HG02642 (cell line): ENCODE measurements at regions not wholly inside any gene's neighbourhood (a gene's known extent, or its start where the extent isn't known, plus 50 kb on each side); places are given as distances from the start of the nearest gene placed in this dataset.

Experiments used
- ATAC-seq: cut with Tn5 transposase; IDR thresholded peaks from one replicate; pipeline ENCODE4 v1.9.1; 2021; ENCODE audit warnings: mild to moderate bottlenecking; ENCODE audit not compliant: unreplicated experiment, poor library complexity

- ATAC-seq: no peak
Observed at GRCh38 chr11:128282053-128282452, 305.3 kb downstream of the ETS1 start.

GRCh38 chr11:128279866-128280265 lies 307.5 kb downstream of the ETS1 start:
- ATAC-seq: no peak

GRCh38 chr11:128273736-128274135 lies 313.6 kb downstream of the ETS1 start:
- no peak for ATAC-seq

- no peak for ATAC-seq
Observed at GRCh38 chr11:128271401-128271800, 316.0 kb downstream of the ETS1 start.

- ATAC-seq: no peak
Observed at GRCh38 chr11:128269466-128269865, 317.9 kb downstream of the ETS1 start.

GRCh38 chr11:128266893-128267292 lies 320.5 kb downstream of the ETS1 start:
- ATAC-seq: no peak

- no peak for ATAC-seq
Observed at GRCh38 chr11:128262463-128263345, 324.7 kb downstream of the ETS1 start.

GRCh38 chr11:128261011-128261421 lies 326.3 kb downstream of the ETS1 start:
- no peak for ATAC-seq

GRCh38 chr11:128260398-128260797 lies 327.0 kb downstream of the ETS1 start:
- no peak for ATAC-seq

- no peak for ATAC-seq
Observed at GRCh38 chr11:128259816-128260215, 327.5 kb downstream of the ETS1 start.

GRCh38 chr11:128254941-128255340 lies 332.4 kb downstream of the ETS1 start:
- ATAC-seq: no peak

GRCh38 chr11:128251140-128251539 lies 336.2 kb downstream of the ETS1 start:
- no peak for ATAC-seq

- ATAC-seq: no peak
Observed at GRCh38 chr11:128250482-128250881, 336.9 kb downstream of the ETS1 start.

GRCh38 chr11:128246810-128247594 lies 340.4 kb downstream of the ETS1 start:
- no peak for ATAC-seq

- ATAC-seq: no peak
Observed at GRCh38 chr11:128246364-128246801, 341.0 kb downstream of the ETS1 start.

GRCh38 chr11:128244871-128245270 lies 342.5 kb downstream of the ETS1 start:
- no peak for ATAC-seq

GRCh38 chr11:128242451-128242850 lies 344.9 kb downstream of the ETS1 start:
- no peak for ATAC-seq

- no peak for ATAC-seq
Observed at GRCh38 chr11:128240546-128240945, 346.8 kb downstream of the ETS1 start.

GRCh38 chr11:128239306-128239705 lies 348.1 kb downstream of the ETS1 start:
- ATAC-seq: no peak

GRCh38 chr11:128238521-128239265 lies 348.7 kb downstream of the ETS1 start:
- ATAC-seq: no peak
